CD4-positive, alpha-beta T cell (primary cell): ENCODE measurements at regions not wholly inside any gene's neighbourhood (a gene's known extent, or its start where the extent isn't known, plus 50 kb on each side); places are given as distances from the start of the nearest gene placed in this dataset.

Experiments used
- ATAC-seq: fragments of 200-7000 bp; cut with Tn5 transposase; one replicate; pipeline ENCODE4 v1.10.0; 2022; ENCODE audit warnings: mild to moderate bottlenecking; ENCODE audit not compliant: poor library complexity
- CTCF ChIA-PET: fragments of 350-600 bp; sonication (Branson Sonifier 250); formaldehyde crosslinking; loops from one replicate; lab custom pipeline; 2021; ENCODE audit warnings: antibody characterized with exemption, inconsistent platforms; lab: Charles Lee
- POLR2A ChIA-PET: fragments of 350-600 bp; sonication (Branson Sonifier 250); formaldehyde crosslinking; loops from one replicate; lab custom pipeline; 2021; ENCODE audit warnings: antibody characterized with exemption, inconsistent platforms; lab: Charles Lee
- DNase-seq, 14 experiments: peaks; one replicate each; pipeline ENCODE4 v3.0.0-alpha.2; 2013 to 2020; ENCODE audit warnings: mixed read lengths in 2 of 14
- H3K27ac ChIP-seq, 2 donors: one replicate each; pipeline versions ENCODE4 v1.5.1 to v1.7.0; 2013; ENCODE audit warnings: low read length in 2 of 2, low read depth in 1 of 2, mild to moderate bottlenecking in 1 of 2
- H3K27me3 ChIP-seq, 2 experiments: 1 replicate in 1 of 2; 2 replicates in 1 of 2; pipeline versions ENCODE4 v1.6.1 to v1.7.0; 2013; ENCODE audit warnings: low read length in 2 of 2, control low read depth in 1 of 2, mild to moderate bottlenecking in 1 of 2, moderate library complexity in 1 of 2; ENCODE audit not compliant: insufficient read depth in 2 of 2, control insufficient read depth in 1 of 2
- H3K36me3 ChIP-seq: one replicate; pipeline ENCODE4 v1.6.1; 2013; ENCODE audit warnings: low read length, control low read depth; ENCODE audit not compliant: insufficient read depth
- H3K4me1 ChIP-seq: one replicate; pipeline ENCODE4 v1.6.1; 2013; ENCODE audit warnings: low read length, control low read depth; ENCODE audit not compliant: insufficient read depth
- H3K4me3 ChIP-seq: one replicate; pipeline ENCODE4 v1.5.1; 2013; ENCODE audit warnings: mild to moderate bottlenecking, low read length, moderate library complexity
- H3K9me3 ChIP-seq, 2 experiments: 1 replicate in 1 of 2; 2 replicates in 1 of 2; pipeline versions ENCODE4 v1.6.1 to v1.7.0; 2013; ENCODE audit warnings: low read length in 2 of 2, mild to moderate bottlenecking in 2 of 2, control low read depth in 1 of 2, moderate library complexity in 1 of 2; ENCODE audit not compliant: control insufficient read depth in 1 of 2, insufficient read depth in 1 of 2
- H3K27ac Mint-ChIP-seq: one replicate; pipeline ENCODE4 v1.8.0; 2020; ENCODE audit warnings: mixed read lengths
- H3K27me3 Mint-ChIP-seq: one replicate; pipeline ENCODE4 v1.8.0; 2021; ENCODE audit warnings: mixed read lengths
- H3K36me3 Mint-ChIP-seq: one replicate; pipeline ENCODE4 v1.8.0; 2021; ENCODE audit warnings: low read depth, mixed read lengths
- H3K4me1 Mint-ChIP-seq: one replicate; pipeline ENCODE4 v1.8.0; 2021; ENCODE audit warnings: low read depth, mixed read lengths
- H3K4me3 Mint-ChIP-seq: one replicate; pipeline ENCODE4 v1.8.0; 2020; ENCODE audit warnings: mild to moderate bottlenecking, mixed read lengths
- H3K9me3 Mint-ChIP-seq: one replicate; pipeline ENCODE4 v1.8.0; 2020; ENCODE audit warnings: mixed read lengths
- CTCF ChIP-seq: fragments of 200-600 bp; IDR thresholded peaks from one replicate; pipeline ENCODE4 v1.8.0; 2022; ENCODE audit warnings: antibody characterized with exemption, mild to moderate bottlenecking
- intact Hi-C, 2 experiments: fragments of 100-400 bp; cut with DNase I in 1 of 2; cut with micrococcal nuclease in 1 of 2; formaldehyde crosslinking; loops; one replicate each; pipeline versions ENCODE4 v1.15.1 to v1.9.0; 2023 to 2025; cut with DNase I, micrococcal nuclease

DNA sequence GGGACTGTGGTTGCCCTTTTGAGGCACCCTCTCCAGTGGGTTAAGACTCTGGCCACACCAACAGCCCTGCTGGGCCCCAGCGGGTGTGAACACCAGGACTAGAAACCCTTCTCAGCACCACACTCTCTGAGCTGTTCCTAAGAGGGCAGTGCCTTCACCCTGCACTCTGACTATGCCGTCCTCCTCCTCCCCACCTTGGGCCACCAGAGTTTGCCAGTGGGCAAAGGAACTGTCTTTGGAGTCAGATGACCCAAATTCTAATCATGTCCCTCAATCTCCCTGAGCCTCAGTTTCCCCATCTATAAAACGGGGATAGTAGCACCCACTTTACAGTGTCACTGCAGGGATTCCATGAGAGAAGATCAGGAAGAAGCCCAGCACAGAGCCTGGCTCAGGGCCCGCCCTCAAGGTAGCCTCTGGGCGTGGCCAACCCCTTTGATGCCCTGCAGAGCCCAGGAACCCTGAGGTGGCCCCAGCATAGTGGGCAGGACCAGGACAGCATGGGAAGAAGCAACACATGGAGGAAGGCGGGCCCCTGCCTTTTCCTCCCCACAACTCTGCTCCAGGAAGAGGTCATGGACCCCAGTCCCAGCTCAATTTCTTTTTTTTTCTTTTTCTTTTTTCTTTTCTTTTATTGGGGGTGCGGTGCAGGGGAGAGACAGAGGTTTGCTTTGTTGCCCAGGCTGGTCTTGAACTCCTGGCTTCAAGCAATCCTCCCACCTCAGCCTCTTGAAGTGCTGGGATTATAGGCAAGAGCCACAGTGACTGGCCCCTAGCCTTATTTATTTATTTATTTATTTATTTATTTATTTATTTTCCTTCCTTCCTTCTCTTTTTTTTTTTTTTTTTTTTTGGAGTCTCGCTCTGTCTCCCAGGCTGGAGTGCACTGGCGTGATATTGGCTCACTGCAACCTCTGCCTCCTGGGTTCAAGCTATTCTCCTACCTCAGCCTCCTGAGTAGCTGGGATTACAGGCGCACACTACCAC lies 115.7 kb upstream of the LINGO1 start:
- H3K36me3 Mint-ChIP-seq: no peaks in the 10 kb centered on the region
- Histone ChIP-seq H3K36me3 (no peaks in the 10 kb centered on the region), H3K4me1 (peaks cover 3% of the 10 kb centered on the region), H3K27ac (no peak overlapping the region), H3K9me3 (peaks cover 0 to 4% of the 10 kb centered on the region in 2 experiments), H3K4me3 (no peak overlapping the region), H3K27me3 (no peaks in the 10 kb centered on the region)
- intact Hi-C loops: no loop called here
- H3K27ac Mint-ChIP-seq: no peak overlapping the region
- no peak overlapping the region for H3K4me3 Mint-ChIP-seq
- TF ChIP-seq CTCF: no peak
- no peaks in the 10 kb centered on the region for H3K9me3 Mint-ChIP-seq
- DNase-seq (no peak), ATAC-seq (no peak)
- H3K27me3 Mint-ChIP-seq: peaks cover 5% of the 10 kb centered on the region
- CTCF ChIA-PET: no interaction called here
- no peaks in the 10 kb centered on the region for H3K4me1 Mint-ChIP-seq
- POLR2A ChIA-PET: no interaction called here

GRCh38 chr15:77747175-77748077 lies 114.7 kb upstream of the LINGO1 start:
- H3K9me3 ChIP-seq: no peaks in the 10 kb centered on the region
- peaks cover 3% of the 10 kb centered on the region for H3K4me1 ChIP-seq
- ChIA-PET POLR2A (no interaction called here), CTCF (no interaction called here)
- H3K4me3 Mint-ChIP-seq: no peak overlapping the region
- no peaks in the 10 kb centered on the region for H3K36me3 Mint-ChIP-seq
- H3K27ac Mint-ChIP-seq: no peak overlapping the region
- no peaks in the 10 kb centered on the region for H3K4me1 Mint-ChIP-seq
- H3K27ac ChIP-seq: no peak overlapping the region
- ATAC-seq (no peak), DNase-seq (no peak)
- no peaks in the 10 kb centered on the region for H3K27me3 ChIP-seq
- no peak overlapping the region for H3K4me3 ChIP-seq
- no peak for TF ChIP-seq CTCF
- H3K36me3 ChIP-seq: no peaks in the 10 kb centered on the region
- no peaks in the 10 kb centered on the region for H3K9me3 Mint-ChIP-seq
- peaks cover 5% of the 10 kb centered on the region for H3K27me3 Mint-ChIP-seq
- intact Hi-C loops: no loop called here

- Histone ChIP-seq H3K9me3 (no peaks in the 10 kb centered on the region), H3K27ac (no peak overlapping the region), H3K27me3 (no peaks in the 10 kb centered on the region), H3K36me3 (no peaks in the 10 kb centered on the region), H3K4me1 (peaks cover 3% of the 10 kb centered on the region), H3K4me3 (no peak overlapping the region)
- intact Hi-C loops: no loop called here
- DNase-seq (no peak), ATAC-seq (no peak)
- TF ChIP-seq CTCF: no peak
- H3K27me3 Mint-ChIP-seq: peaks cover 5% of the 10 kb centered on the region
- H3K27ac Mint-ChIP-seq: no peak overlapping the region
- no peak overlapping the region for H3K4me3 Mint-ChIP-seq
- H3K4me1 Mint-ChIP-seq: no peaks in the 10 kb centered on the region
- POLR2A ChIA-PET: no interaction called here
- H3K36me3 Mint-ChIP-seq: no peaks in the 10 kb centered on the region
- H3K9me3 Mint-ChIP-seq: no peaks in the 10 kb centered on the region
- CTCF ChIA-PET: no interaction called here
These were observed 113.8 kb upstream of the LINGO1 start for GRCh38 chr15:77746254-77747174.
